ENCODE measurements at regions not wholly inside any gene's neighbourhood (a gene's known extent, or its start where the extent isn't known, plus 50 kb on each side); places are given as distances from the start of the nearest gene placed in this dataset.

DNA sequence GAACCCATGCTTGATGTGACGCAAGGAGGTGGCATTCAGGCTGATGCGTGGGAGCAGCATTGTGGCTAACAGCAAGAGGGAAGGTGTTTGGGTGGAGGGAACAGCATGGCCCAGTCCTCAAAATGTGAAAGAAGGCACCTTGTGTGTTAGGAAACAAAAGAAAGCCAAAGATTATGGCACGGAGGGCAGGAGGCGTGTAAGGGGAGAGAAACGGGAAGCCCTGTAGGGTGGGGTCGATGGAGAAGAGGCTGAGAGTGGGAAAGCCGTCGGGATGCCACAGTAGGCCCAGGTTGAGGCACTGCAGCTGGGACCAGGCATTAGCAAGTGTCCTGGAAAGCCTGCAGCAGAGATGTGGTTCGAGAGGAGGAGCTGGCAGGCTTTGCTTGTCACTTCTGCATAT lies 241.1 kb downstream of the GADD45G start:
- TF ChIP-seq RAD21 (IDR thresholded peaks at IDR 0.05; ENCODE audit: low read depth) = no peak
- no peak for TF ChIP-seq POLR2A (IDR thresholded peaks at IDR 0.05; ENCODE audit: borderline replicate concordance, extremely low read depth, insufficient read depth, insufficient read length)
- TF ChIP-seq, protein P1, sequence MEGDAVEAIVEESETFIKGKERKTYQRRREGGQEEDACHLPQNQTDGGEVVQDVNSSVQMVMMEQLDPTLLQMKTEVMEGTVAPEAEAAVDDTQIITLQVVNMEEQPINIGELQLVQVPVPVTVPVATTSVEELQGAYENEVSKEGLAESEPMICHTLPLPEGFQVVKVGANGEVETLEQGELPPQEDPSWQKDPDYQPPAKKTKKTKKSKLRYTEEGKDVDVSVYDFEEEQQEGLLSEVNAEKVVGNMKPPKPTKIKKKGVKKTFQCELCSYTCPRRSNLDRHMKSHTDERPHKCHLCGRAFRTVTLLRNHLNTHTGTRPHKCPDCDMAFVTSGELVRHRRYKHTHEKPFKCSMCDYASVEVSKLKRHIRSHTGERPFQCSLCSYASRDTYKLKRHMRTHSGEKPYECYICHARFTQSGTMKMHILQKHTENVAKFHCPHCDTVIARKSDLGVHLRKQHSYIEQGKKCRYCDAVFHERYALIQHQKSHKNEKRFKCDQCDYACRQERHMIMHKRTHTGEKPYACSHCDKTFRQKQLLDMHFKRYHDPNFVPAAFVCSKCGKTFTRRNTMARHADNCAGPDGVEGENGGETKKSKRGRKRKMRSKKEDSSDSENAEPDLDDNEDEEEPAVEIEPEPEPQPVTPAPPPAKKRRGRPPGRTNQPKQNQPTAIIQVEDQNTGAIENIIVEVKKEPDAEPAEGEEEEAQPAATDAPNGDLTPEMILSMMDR (IDR thresholded peaks at IDR 0.05 in 2 of 3, conservative IDR thresholded peaks at IDR 0.05 in 1 of 3; ENCODE audit: borderline replicate concordance in 1 of 3, insufficient read depth in 1 of 3, low read depth in 2 of 3, low read length in 2 of 3) = no peak
- no peak for TF ChIP-seq POLR2AphosphoS5 (IDR thresholded peaks at IDR 0.05; ENCODE audit: low read depth, low read length)
- TF ChIP-seq EZH2phosphoT487 (IDR thresholded peaks at IDR 0.05; ENCODE audit: borderline replicate concordance) = no peak
- no peak for TF ChIP-seq ZNF274 (IDR thresholded peaks at IDR 0.05; ENCODE audit: low read depth, low read length)
- TF ChIP-seq, protein P2, sequence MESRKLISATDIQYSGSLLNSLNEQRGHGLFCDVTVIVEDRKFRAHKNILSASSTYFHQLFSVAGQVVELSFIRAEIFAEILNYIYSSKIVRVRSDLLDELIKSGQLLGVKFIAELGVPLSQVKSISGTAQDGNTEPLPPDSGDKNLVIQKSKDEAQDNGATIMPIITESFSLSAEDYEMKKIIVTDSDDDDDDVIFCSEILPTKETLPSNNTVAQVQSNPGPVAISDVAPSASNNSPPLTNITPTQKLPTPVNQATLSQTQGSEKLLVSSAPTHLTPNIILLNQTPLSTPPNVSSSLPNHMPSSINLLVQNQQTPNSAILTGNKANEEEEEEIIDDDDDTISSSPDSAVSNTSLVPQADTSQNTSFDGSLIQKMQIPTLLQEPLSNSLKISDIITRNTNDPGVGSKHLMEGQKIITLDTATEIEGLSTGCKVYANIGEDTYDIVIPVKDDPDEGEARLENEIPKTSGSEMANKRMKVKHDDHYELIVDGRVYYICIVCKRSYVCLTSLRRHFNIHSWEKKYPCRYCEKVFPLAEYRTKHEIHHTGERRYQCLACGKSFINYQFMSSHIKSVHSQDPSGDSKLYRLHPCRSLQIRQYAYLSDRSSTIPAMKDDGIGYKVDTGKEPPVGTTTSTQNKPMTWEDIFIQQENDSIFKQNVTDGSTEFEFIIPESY (IDR thresholded peaks at IDR 0.05; ENCODE audit: extremely low read depth, insufficient replicate concordance, low read length) = no peak
- no peak for TF ChIP-seq CEBPB (IDR thresholded peaks at IDR 0.05; ENCODE audit: low read depth)
- TF ChIP-seq EZH2 (IDR thresholded peaks at IDR 0.05) = no peak
